Embryonic facial prominence (tissue), 1 donor: ENCODE measurements at regions not wholly inside any gene's neighbourhood (a gene's known extent, or its start where the extent isn't known, plus 50 kb on each side); places are given as distances from the start of the nearest gene placed in this dataset.
"Not testable (repeated sequence)": the region's sequence is repeated elsewhere in the genome, so short reads cannot be mapped to it uniquely, and the experiment has no call there.

ENCODE experiments used
- DNase-seq: peaks from one replicate; pipeline ENCODE4 v3.0.0-alpha.2; 2016; ENCODE audit errors: extremely low spot score

- DNase-seq, result no peak
Observed at GRCh38 chr4:130071746-130072145, 975.8 kb downstream of the C4orf33 start.

GRCh38 chr4:130073145-130073790 is 977.3 kb downstream of the C4orf33 start:
- no peak for DNase-seq

- no peak for DNase-seq
Observed at GRCh38 chr4:130074096-130074495, 978.1 kb downstream of the C4orf33 start.

GRCh38 chr4:130077275-130077674 is 981.3 kb downstream of the C4orf33 start:
- DNase-seq, result no peak

GRCh38 chr4:130079027-130079426 is 983.1 kb downstream of the C4orf33 start:
- DNase-seq, result not testable (repeated sequence)

GRCh38 chr4:130080872-130081451 is 985.0 kb downstream of the C4orf33 start:
- DNase-seq, result no peak

- DNase-seq, result no peak
Observed at GRCh38 chr4:130090427-130090826, 994.5 kb downstream of the C4orf33 start.

- DNase-seq, result no peak
Observed at GRCh38 chr4:130092187-130093015, 996.4 kb downstream of the C4orf33 start.

- DNase-seq, result no peak
Observed at GRCh38 chr4:130099105-130099504, 1003.2 kb downstream of the C4orf33 start.

- DNase-seq, result no peak
Observed at GRCh38 chr4:130110189-130110588, 1014.2 kb downstream of the C4orf33 start.

- no peak for DNase-seq
Observed at GRCh38 chr4:130110770-130111169, 1014.8 kb downstream of the C4orf33 start.

GRCh38 chr4:130124066-130124465 is 1028.1 kb downstream of the C4orf33 start:
- no peak for DNase-seq

- no peak for DNase-seq
Observed at GRCh38 chr4:130125467-130125866, 1029.5 kb downstream of the C4orf33 start.

GRCh38 chr4:130127297-130127696 is 1031.3 kb downstream of the C4orf33 start:
- DNase-seq, result no peak

GRCh38 chr4:130131536-130131935 is 1035.6 kb downstream of the C4orf33 start:
- DNase-seq, result no peak

- no peak for DNase-seq
Observed at GRCh38 chr4:130141651-130142050, 1045.7 kb downstream of the C4orf33 start.

- DNase-seq, result no peak
Observed at GRCh38 chr4:130143656-130144055, 1047.7 kb downstream of the C4orf33 start.

- DNase-seq, result no peak
Observed at GRCh38 chr4:130146773-130147172, 1050.8 kb downstream of the C4orf33 start.

- no peak for DNase-seq
Observed at GRCh38 chr4:130147641-130148040, 1051.7 kb downstream of the C4orf33 start.

- DNase-seq, result no peak
Observed at GRCh38 chr4:130154901-130155300, 1058.9 kb downstream of the C4orf33 start.

GRCh38 chr4:130163701-130164100 is 1067.7 kb downstream of the C4orf33 start:
- no peak for DNase-seq

GRCh38 chr4:130165381-130165780 is 1069.4 kb downstream of the C4orf33 start:
- DNase-seq, result no peak

GRCh38 chr4:130172156-130172555 is 1076.2 kb downstream of the C4orf33 start:
- DNase-seq, result no peak
